ENCODE measurements at regions not wholly inside any gene's neighbourhood (a gene's known extent, or its start where the extent isn't known, plus 50 kb on each side); places are given as distances from the start of the nearest gene placed in this dataset.

DNA sequence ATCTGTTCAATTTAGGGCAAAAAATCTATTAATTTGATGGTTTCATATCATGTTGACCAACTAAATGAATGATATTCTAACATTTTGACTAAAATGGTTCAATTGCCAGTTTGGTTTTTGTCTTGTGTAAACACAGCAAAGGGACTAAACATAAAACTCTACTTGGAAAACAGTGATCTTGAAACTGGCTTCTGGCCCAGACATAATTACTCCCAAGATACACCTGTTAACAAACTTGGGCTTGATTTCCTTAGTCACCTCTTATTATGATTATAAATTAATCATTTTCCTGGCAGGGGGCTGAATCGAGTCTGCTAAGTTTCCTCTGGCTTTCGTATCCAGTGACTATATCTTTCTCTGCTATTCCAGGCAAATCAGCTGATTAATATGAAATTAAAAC lies 78.0 kb upstream of the OXGR1 start:
- ChIA-PET CTCF (no interaction called here), POLR2A (ENCODE audit: low non-redundant PET) (no interaction called here)
- no peak overlapping the region for H3K27ac ChIP-seq
- no peak for DNase-seq (ENCODE audit: low spot score)
- TF ChIP-seq, protein P1, sequence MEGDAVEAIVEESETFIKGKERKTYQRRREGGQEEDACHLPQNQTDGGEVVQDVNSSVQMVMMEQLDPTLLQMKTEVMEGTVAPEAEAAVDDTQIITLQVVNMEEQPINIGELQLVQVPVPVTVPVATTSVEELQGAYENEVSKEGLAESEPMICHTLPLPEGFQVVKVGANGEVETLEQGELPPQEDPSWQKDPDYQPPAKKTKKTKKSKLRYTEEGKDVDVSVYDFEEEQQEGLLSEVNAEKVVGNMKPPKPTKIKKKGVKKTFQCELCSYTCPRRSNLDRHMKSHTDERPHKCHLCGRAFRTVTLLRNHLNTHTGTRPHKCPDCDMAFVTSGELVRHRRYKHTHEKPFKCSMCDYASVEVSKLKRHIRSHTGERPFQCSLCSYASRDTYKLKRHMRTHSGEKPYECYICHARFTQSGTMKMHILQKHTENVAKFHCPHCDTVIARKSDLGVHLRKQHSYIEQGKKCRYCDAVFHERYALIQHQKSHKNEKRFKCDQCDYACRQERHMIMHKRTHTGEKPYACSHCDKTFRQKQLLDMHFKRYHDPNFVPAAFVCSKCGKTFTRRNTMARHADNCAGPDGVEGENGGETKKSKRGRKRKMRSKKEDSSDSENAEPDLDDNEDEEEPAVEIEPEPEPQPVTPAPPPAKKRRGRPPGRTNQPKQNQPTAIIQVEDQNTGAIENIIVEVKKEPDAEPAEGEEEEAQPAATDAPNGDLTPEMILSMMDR (conservative IDR thresholded peaks at IDR 0.05; ENCODE audit: low read depth): no peak

DNA sequence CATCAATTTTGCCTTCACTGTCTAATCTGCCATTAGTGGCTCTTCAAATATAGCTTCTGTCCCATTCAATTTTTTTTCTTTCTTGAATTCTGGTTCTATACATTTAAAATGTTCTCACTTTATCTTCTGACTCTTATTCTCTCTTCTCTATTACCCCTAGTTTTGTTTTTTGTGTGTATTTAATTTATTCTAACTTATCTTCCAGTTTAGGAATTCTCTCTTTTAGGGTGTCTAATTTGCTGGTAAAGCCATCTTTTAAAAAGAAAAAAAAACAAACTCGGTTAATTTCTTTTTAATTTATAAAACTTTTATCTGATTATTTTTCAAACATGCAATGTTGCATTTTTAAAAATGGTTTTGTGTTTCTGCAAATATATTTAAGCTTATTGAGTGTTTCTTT lies 80.3 kb upstream of the OXGR1 start:
- ChIA-PET CTCF (interaction anchor here (0.7 kb wide), 1 partner anchor 116 kb away, joined by 3 read pairs; no protein-coding TSS in a partner anchor), POLR2A (ENCODE audit: low non-redundant PET) (no interaction called here)
- TF ChIP-seq, protein P1 (conservative IDR thresholded peaks at IDR 0.05; ENCODE audit: low read depth): no peak
- no peak overlapping the region for H3K27ac ChIP-seq
- DNase-seq (ENCODE audit: low spot score): no peak

- H3K27ac ChIP-seq: no peak overlapping the region
- TF ChIP-seq, protein P1 (conservative IDR thresholded peaks at IDR 0.05; ENCODE audit: low read depth): no peak
- ChIA-PET CTCF (no interaction called here), POLR2A (ENCODE audit: low non-redundant PET) (no interaction called here)
- no peak for DNase-seq (ENCODE audit: low spot score)
Measured at GRCh38 chr13:97076898-97077297, 82.6 kb upstream of the OXGR1 start.

- ChIA-PET POLR2A (ENCODE audit: low non-redundant PET) (no interaction called here), CTCF (no interaction called here)
- TF ChIP-seq, protein P1 (conservative IDR thresholded peaks at IDR 0.05; ENCODE audit: low read depth): no peak
- H3K27ac ChIP-seq: no peak overlapping the region
- DNase-seq (ENCODE audit: low spot score): no peak
Measured at GRCh38 chr13:97077341-97077740, 83.1 kb upstream of the OXGR1 start.

DNA sequence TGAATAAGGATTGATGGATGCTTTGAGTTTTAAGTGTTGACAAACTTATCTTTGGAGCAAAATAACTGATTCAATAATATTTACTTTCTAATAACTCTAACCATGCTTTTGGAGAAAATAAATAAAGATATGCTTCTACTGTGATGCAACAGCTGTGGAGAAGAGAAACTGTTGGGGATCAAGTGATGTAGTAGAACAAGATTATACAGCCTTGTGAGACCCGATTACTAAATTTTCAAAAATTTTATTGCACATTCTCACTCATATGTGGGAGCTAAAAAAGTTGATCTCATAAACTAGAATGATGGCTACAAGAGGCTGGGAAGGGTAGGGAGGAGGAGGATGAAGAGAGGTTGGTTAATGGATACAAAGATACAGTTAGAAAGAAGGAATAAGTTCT lies 85.5 kb upstream of the OXGR1 start:
- ChIA-PET CTCF (interaction anchor here (0.6 kb wide), 1 partner anchor 12 kb away, joined by 3 read pairs; no protein-coding TSS in a partner anchor), POLR2A (ENCODE audit: low non-redundant PET) (no interaction called here)
- DNase-seq (ENCODE audit: low spot score): no peak
- TF ChIP-seq, protein P1 (conservative IDR thresholded peaks at IDR 0.05; ENCODE audit: low read depth): no peak
- no peak overlapping the region for H3K27ac ChIP-seq

- ChIA-PET POLR2A (ENCODE audit: low non-redundant PET) (no interaction called here), CTCF (interaction anchor here (0.7 kb wide), 1 partner anchor 142 kb away, joined by 4 read pairs; no protein-coding TSS in a partner anchor)
Measured at GRCh38 chr13:97082461-97083207, 88.4 kb upstream of the OXGR1 start.

More at GRCh38 chr13:97082461-97083207, 88.4 kb upstream of the OXGR1 start:
- DNase-seq (ENCODE audit: low spot score): no peak
- H3K27ac ChIP-seq: no peak overlapping the region
- TF ChIP-seq, protein P1 (conservative IDR thresholded peaks at IDR 0.05; ENCODE audit: low read depth): no peak

Measured in RWPE1 (cell line).